Endometrium (tissue), 2 donors: ENCODE measurements at regions not wholly inside any gene's neighbourhood (a gene's known extent, or its start where the extent isn't known, plus 50 kb on each side); places are given as distances from the start of the nearest gene placed in this dataset.

Experiments used
- FAIRE-seq: peaks from 2 replicates; lab custom pipeline; 2012; peaks lifted over from hg19 to GRCh38; lab: Jason Lieb, UNC
- donor health status: control.
- donor health status: control.

- FAIRE-seq, result no peak
Measured at GRCh38 chr2:2528846-2529245, 197.8 kb upstream of the MYT1L start.

GRCh38 chr2:2527148-2527547 lies 196.1 kb upstream of the MYT1L start:
- FAIRE-seq, result no peak

GRCh38 chr2:2524348-2524941 lies 193.4 kb upstream of the MYT1L start:
- no peak for FAIRE-seq

- FAIRE-seq, result no peak
Measured at GRCh38 chr2:2523461-2524347, 192.6 kb upstream of the MYT1L start.

GRCh38 chr2:2520401-2520811 lies 189.3 kb upstream of the MYT1L start:
- no peak for FAIRE-seq

- FAIRE-seq, result no peak
Measured at GRCh38 chr2:2519381-2519780, 188.3 kb upstream of the MYT1L start.

- no peak for FAIRE-seq
Measured at GRCh38 chr2:2517399-2517798, 186.3 kb upstream of the MYT1L start.

- no peak for FAIRE-seq
Measured at GRCh38 chr2:2516386-2516785, 185.3 kb upstream of the MYT1L start.

- no peak for FAIRE-seq
Measured at GRCh38 chr2:2512931-2513330, 181.9 kb upstream of the MYT1L start.

GRCh38 chr2:2507417-2507997 lies 176.4 kb upstream of the MYT1L start:
- no peak for FAIRE-seq

GRCh38 chr2:2506536-2506935 lies 175.5 kb upstream of the MYT1L start:
- FAIRE-seq, result no peak

GRCh38 chr2:2505604-2506003 lies 174.5 kb upstream of the MYT1L start:
- no peak for FAIRE-seq

GRCh38 chr2:2503864-2504418 lies 172.9 kb upstream of the MYT1L start:
- no peak for FAIRE-seq

- FAIRE-seq, result no peak
Measured at GRCh38 chr2:2502201-2502549, 171.1 kb upstream of the MYT1L start.

- no peak for FAIRE-seq
Measured at GRCh38 chr2:2501454-2502200, 170.6 kb upstream of the MYT1L start.

GRCh38 chr2:2495606-2496005 lies 164.5 kb upstream of the MYT1L start:
- FAIRE-seq, result no peak

- no peak for FAIRE-seq
Measured at GRCh38 chr2:2493496-2493895, 162.4 kb upstream of the MYT1L start.

GRCh38 chr2:2492800-2493199 lies 161.7 kb upstream of the MYT1L start:
- FAIRE-seq, result no peak

GRCh38 chr2:2491964-2492363 lies 160.9 kb upstream of the MYT1L start:
- FAIRE-seq, result no peak

- no peak for FAIRE-seq
Measured at GRCh38 chr2:2484301-2484700, 153.2 kb upstream of the MYT1L start.

GRCh38 chr2:2482851-2483250 lies 151.8 kb upstream of the MYT1L start:
- FAIRE-seq, result no peak

- FAIRE-seq, result no peak
Measured at GRCh38 chr2:2472881-2473280, 141.8 kb upstream of the MYT1L start.
